ENCODE measurements at regions not wholly inside any gene's neighbourhood (a gene's known extent, or its start where the extent isn't known, plus 50 kb on each side); places are given as distances from the start of the nearest gene placed in this dataset.

DNA sequence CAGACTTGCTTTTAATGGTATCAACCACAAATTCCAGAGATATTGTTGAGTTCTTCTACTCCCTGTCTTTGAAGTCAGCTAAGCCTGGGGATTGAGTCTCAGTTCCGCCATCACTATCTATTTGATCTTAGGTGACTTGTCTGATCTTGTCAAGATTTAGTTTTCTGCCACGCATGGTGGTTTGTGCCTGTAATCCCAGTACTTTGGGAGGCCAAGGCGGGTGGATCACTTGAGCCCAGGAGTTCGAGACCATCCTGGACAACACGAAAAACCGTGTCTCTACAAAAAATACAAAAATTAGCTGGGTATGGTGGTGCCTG lies 376.9 kb downstream of the FGF9 start:
- TF ChIP-seq EZH2 (IDR thresholded peaks at IDR 0.05; ENCODE audit: low read length, unreplicated experiment): no peak
- TF ChIP-seq, protein P1, sequence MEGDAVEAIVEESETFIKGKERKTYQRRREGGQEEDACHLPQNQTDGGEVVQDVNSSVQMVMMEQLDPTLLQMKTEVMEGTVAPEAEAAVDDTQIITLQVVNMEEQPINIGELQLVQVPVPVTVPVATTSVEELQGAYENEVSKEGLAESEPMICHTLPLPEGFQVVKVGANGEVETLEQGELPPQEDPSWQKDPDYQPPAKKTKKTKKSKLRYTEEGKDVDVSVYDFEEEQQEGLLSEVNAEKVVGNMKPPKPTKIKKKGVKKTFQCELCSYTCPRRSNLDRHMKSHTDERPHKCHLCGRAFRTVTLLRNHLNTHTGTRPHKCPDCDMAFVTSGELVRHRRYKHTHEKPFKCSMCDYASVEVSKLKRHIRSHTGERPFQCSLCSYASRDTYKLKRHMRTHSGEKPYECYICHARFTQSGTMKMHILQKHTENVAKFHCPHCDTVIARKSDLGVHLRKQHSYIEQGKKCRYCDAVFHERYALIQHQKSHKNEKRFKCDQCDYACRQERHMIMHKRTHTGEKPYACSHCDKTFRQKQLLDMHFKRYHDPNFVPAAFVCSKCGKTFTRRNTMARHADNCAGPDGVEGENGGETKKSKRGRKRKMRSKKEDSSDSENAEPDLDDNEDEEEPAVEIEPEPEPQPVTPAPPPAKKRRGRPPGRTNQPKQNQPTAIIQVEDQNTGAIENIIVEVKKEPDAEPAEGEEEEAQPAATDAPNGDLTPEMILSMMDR (conservative IDR thresholded peaks at IDR 0.05; ENCODE audit: low read depth, low read length): no peak
